Jurkat, Clone E6-1 (cell line): ENCODE measurements at regions not wholly inside any gene's neighbourhood (a gene's known extent, or its start where the extent isn't known, plus 50 kb on each side); places are given as distances from the start of the nearest gene placed in this dataset.

ENCODE experiments used
- DNase-seq: peaks from one replicate; pipeline ENCODE4 v3.0.0-alpha.2; 2011; ENCODE audit warnings: low read depth, low spot score
- H3K4me3 ChIP-seq: 2 replicates; pipeline ENCODE4 v1.5.1; 2011; ENCODE audit warnings: mild to moderate bottlenecking, low read length, control low read depth, moderate library complexity

DNA sequence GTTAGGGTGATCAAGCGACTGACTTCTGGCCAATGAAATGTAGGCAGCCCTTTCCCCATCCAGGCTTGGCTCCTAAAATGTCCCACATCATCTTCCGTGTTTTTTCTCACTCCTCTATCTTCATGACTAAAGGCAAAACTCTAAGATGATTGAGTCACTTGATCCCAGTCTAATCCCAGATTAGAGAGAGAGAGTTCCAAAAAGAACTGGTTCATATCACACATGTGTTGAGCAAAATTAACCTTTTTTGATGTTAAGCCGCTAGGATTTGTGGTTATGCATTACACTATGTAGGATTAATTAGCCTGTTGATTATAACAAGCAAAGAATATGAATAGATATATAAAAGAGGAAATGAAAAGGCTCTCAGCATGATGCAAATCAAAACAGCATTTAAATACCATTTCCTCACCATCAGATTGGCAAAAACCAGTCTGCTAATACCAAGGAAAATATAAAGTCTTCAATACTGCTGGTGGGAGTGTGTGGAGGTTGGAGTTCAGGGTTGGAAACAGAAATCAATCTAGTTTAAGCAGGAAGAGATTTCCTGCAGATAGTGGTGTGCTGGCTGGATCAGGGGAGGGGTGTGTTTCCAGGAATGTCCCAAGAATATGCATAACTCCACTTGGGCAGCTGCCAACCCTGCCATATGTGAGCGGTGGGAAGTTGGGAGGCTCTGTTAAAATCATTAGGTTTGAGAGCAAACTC, 187.6 kb upstream of the S1PR3 start:
- no peak overlapping the region for H3K4me3 ChIP-seq
- no peak for DNase-seq

DNA sequence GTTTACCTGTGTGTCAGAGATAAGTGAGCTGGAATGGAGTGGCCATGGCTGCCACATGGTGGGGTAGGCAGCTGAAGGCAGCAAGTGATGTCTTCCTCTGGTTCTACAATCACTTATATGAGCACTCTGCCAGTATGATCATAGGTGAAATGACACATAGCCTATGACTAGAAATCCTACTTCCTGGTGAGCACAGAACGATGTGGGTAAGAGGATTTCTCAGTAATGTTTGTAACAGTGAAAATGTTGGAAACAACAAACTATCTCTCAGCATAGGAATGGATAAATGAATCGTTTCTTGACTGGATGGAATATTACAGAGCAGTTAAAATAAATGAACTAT, 187.0 kb upstream of the S1PR3 start:
- no peak overlapping the region for H3K4me3 ChIP-seq
- DNase-seq = no peak

DNA sequence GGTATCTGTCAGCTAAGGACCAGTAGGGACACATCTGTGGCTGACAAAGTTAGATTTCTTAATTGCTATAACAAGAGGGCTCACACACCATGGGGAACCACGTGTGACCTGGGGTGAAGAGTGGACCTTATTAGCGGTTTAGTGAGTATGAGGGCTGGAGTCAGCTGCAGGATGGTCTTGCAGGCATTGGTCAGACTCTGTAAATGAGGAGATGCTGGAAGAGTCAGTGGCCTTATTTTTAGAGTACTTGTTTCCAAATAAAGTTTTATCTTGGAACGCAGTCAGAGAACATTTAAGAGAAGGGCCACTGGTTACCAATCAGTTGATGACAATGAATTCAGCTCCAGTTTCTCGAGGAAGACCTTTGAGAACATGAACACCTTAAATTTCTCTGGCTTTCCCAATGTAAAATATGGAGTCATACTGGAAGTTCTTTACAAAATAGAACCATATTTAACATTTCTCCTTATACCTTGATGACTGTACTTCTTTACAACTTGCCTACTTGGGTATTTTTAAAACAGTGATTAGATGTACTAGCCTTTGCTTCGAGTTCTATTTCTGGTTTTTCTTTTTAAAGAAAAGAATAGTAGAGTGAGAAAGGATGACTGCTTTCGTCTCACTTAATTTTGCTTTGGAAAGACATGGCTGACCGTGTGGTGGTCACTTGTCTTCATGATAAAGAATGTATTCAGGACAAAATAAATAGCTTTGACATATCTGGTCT, 185.9 kb upstream of the S1PR3 start:
- no peak for DNase-seq
- no peak overlapping the region for H3K4me3 ChIP-seq

DNA sequence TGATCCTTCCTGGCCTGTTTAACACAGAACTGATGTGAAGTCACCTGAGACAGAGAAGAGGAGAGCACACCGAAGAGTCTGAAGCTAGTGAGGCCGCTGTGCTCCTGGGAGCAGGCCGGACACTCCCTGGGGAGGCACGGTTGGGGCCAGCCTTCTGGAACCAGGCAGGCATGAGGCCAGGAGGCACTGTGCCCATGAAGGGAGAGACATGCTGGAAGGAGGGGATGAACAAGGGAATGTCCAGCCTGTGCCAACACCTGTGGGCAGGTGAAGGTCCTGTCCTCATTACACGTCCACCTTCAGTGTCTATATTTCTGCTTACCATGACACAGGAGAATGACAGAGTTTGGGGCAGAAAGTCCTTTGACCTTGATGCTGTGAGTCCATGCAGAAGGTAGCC, 183.8 kb upstream of the S1PR3 start:
- no peak for DNase-seq
- no peak overlapping the region for H3K4me3 ChIP-seq

DNA sequence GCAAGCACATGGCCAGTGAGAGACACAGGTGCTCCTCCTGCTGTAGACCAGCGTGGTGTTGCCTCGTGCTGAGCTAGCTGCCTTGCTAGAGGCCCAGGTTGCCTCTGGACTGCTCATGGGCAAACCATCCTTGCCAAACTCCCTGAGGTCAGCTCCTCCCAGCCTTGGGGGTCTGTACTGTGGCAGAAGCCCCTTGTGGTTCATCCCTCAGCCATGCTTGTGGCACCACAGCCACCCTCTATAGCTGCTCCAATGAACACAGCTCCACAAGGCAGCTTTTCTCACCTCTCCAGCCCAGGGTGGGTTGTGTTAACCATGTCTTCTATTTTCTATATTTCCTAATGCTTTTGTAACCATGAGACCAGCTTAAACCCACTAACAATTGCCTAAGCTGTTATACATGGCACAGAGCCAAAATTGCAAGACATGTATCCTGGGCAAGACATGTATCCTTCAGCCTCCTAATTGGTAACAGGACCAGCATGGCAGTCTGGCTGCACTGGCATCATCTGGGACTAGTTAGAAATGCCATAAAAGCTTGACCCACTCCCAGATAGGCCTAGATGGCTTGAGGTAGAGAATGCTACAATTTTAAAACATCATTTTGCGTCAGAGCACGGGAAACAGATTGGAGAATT, 183.1 kb upstream of the S1PR3 start:
- no peak overlapping the region for H3K4me3 ChIP-seq
- no peak for DNase-seq

DNA sequence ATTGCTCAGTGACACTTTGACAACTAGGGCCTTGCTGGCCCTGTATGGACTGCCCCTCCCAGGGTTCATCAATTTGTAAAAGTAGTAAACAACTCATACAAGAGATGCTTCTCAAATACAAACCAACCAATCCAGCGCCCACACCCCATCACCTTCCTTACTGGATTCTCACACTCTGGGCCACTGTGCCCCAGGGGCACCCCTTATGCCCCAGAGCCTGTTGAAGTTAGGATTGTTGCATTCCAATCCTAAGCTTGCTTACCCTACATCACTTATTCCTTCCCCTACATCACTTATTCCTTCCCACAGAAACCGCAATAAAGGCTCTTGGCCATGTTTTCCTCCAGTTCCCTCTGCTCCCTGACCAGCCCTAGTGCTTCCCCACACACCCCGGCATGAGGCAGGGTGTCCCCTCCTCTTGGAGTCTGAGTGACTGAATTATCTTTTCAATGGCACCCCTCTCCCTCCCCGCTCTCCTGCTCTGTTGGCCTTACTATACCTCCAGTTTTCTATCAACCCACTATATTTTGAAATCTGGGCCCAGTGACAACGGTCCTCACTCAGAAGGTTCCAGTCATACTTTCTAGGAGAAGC, 182.4 kb upstream of the S1PR3 start:
- H3K4me3 ChIP-seq = no peak overlapping the region

DNA sequence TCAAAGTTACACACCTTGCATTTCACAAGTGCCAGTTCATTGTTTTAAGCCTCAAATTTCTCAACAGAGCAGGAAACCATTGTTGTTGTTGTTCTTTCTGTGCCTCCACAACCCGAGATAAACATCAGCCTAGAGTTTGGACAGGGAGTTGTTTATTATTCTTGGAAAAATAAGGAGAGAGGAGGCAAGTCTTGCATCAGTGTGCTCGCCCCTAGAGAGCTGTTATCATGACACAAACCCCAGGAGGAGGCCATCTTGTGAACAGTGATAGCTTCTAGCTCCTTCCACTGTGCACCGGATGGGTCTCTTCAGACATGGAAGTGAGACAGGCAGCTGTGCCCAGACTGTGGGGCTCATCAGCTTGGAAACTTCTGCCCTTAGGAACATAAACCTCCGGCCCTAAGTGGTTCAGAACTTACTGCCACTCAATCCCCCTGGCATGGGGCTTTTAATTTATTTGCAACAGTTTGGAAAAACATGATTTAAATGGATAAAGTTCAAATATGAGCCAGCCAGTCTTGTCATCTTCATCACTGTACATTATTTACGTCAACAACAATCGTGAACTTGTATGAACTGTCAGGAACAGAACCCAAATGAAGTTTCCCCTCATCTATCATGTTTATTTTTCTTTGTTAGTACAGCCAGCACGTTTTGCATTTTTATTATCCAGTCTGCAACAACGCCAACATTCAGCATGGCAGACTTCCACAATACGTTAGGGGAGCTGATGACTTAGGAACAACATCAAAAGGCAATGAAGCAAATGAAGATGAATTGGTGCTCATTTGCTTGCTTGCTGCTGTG, 181.7 kb upstream of the S1PR3 start:
- DNase-seq = no peak
- H3K4me3 ChIP-seq = no peak overlapping the region

More for the DNA sequence above, 182.4 kb upstream of the S1PR3 start:
- no peak for DNase-seq

DNA sequence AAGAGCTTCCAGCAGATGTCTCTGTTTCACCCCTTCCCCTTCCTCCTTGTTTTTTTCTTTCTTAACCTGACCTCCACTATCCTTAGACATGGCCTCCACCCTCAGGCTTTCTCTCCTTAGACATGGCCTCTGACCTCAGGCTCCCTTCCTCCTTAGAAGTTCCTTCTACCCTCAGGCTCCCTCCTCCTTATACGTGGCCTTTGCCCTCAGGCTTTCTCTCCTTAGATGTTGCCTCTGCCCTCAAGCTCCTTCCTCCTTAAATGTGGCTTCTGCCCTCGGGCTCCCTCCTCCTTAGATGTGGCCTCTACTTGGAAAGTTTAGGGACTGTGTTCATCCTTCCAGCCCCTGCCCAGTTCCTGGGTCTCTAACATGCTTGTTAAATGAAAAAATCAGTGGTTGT, 180.4 kb upstream of the S1PR3 start:
- no peak for DNase-seq
- H3K4me3 ChIP-seq = no peak overlapping the region

DNA sequence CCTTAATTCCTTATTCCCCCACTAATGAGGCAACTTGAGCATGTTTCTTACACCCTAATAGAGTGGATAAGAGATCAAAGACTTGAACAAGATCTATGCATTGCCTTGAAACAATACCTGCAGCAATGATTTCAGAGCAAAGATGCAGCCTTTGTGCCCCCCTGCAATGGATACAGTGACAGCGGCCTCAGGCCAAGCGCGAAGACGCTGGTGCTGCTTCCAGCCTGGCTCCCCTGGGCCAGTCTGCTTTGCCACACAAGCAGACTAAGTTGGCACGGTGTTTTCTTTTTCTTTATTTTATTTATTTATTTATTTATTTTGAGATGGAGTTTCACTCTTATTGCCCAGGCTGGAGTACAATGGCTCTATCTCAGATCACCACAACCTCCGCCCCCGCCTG, 179.8 kb upstream of the S1PR3 start:
- DNase-seq = no peak
- no peak overlapping the region for H3K4me3 ChIP-seq

DNA sequence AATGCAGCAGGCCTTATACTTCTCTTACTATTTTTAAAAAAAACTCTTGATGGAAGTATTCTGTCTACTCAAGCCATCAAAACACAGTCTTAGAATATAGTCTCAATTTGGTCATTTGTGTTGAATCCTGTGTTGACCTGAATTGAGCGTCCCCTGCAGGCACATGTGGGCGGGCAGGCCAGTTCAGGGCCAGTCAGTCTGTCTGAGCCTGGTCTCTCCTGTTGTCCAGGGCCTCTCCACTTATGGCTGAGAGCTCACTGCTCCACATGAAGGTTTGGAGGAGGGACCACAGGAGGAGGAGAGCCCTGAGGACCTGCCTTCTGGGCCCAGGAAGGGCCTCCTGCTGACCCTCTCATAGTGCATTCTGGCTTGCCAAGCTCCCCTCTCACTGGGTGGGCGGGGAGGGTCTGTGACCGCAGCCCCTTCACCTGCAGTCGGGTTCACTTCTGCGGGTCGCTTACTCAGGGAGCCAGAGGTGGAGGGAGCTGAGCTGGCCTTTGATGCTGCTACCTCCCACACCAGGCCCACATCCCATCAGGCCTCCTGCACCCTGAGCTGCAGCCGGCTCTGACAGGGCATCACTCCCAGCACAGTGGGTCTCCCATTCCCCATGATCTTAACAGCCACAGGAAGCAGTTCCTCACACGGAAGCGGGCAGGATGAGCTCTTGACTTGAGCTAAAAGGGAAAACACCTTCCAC, 178.2 kb upstream of the S1PR3 start:
- H3K4me3 ChIP-seq = no peak overlapping the region
- no peak for DNase-seq

DNA sequence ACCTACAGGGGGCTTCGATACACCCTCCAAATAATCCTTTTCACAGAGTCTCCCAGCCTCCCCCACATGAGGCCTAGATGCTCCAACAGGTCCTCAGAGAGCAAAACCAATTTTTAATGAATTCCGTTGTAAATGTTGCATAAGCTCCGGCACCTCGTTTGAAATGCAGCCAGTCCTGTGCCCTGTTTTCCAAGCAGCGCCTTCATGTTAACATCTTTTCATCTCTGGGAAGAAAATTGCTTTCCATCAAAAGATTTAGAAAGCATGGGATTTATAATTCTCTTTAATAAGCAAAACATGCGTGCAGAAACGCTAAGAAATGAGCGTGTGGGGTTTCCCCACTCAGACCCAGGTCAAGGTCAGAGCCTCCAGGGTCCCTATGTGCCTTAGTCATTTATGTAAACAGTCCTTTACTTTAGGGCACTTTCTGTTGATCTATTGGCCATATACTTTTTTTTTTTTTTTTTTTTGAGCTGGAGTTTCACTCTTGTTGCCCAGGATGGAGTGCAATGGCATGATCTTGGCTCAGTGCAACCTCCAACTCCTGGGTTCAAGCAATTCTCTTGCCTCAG, 177.5 kb upstream of the S1PR3 start:
- DNase-seq = no peak
- H3K4me3 ChIP-seq = no peak overlapping the region

DNA sequence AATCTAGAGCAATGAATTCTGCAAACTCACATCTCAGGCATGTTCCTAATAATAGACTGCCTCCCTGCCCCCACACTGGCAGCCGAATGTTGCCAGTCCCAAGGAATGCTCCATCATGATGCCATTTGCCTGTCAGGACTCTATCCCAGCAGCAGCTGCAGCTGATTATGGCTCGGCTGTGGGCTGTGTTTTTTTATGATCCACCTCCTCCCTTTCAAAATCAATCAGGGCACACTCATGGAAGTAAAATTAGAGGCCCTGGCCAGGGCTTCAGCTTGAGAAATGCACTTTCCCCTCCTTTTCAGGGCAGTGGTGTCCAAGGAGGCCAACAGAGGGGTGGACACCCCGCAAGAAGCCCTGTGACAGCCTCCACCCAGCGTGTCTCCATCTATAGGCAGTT, 176.7 kb upstream of the S1PR3 start:
- DNase-seq = no peak
- no peak overlapping the region for H3K4me3 ChIP-seq

DNA sequence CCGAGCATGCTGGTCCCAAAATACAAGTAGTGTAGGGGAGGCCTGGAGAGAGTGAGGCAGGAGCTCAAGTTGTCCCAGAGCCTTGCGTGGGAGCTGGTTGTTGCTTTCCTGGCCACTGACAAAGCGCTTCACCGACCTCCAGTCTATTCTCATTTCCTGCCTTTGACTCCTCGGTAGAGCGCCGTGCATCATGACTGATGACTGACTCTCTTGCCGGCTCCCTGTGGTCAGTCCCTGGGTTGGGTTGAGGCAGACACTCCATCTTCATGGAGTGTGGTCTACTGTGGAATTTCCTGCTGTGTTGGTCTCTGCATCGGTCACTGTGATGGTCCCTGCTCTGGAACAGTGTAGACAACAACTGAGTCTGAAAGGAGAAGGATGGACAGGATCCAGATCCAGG, 175.1 kb upstream of the S1PR3 start:
- no peak for DNase-seq
- H3K4me3 ChIP-seq = no peak overlapping the region

DNA sequence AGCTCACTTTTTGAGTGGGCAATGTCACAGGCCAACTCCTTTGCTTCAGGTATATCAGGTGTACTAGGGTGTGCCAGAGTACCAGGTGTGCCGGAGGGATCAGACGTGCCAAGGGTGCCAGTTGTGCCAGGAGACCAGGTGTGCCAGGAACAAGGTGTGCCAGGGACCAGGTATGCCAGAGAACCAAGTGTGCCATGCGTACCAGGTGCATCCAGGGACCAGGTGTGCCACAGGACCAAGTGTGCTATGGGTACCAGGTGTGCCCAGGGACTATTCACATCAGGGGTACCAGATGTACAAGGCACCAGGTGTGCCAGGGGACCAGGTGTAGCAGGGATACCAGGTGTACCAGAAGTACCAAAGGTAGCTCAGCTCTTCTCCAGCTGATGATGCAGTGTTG, 174.7 kb upstream of the S1PR3 start:
- H3K4me3 ChIP-seq = no peak overlapping the region

DNA sequence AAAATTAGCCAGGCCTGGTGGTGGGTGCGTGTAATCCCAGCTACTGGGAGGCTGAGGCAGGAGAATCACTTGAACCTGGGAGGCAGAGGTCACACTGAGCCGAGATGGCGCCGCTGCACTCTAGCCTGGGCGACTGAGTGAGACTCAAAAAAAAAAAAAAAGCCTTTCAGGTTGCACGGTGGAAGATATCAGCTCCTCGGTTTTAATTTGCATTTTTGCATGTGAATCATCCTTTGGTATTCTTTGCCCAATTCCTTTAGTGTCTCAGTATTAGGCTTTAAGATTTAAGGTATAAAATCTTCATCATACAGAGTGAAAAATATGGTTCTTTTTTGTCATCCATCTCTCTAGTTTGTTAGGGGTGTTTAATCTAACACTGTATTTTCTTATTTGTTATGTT, 173.6 kb upstream of the S1PR3 start:
- no peak overlapping the region for H3K4me3 ChIP-seq
- no peak for DNase-seq

More for the DNA sequence above, 174.7 kb upstream of the S1PR3 start:
- DNase-seq = no peak

DNA sequence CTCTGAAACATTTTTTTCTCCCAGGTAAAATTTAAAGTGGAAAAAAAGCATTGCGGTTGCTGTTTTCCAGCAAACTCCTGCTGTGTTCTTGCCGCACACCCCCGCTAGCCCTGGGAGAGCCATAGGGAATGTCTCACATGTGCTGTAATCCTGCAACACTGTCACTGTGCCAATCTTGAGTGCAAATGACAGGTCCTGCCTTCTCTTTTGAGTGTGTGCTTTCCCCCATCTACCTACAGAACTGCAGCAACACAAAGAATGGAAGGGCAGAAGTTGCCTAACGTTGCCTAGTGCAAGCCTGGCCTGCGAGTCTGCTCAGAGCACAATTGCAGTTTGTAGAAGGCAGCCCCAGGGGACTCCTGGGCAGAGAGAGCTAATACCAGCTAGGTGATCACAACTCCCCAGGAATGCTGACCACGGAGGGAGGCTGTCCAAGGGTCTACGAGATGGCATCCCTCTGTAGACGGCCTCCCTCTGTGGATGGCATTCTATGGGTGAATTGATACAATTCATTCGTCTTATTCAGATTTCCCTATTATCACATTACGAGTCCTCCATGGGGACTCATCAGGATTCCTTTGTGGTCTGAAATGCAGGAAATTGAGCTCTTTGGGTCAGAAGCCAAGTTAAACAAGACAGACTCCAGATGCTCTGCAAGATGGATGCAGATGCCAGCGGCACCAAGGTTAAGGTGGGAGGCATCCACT, 172.6 kb upstream of the S1PR3 start:
- no peak for DNase-seq
- no peak overlapping the region for H3K4me3 ChIP-seq

DNA sequence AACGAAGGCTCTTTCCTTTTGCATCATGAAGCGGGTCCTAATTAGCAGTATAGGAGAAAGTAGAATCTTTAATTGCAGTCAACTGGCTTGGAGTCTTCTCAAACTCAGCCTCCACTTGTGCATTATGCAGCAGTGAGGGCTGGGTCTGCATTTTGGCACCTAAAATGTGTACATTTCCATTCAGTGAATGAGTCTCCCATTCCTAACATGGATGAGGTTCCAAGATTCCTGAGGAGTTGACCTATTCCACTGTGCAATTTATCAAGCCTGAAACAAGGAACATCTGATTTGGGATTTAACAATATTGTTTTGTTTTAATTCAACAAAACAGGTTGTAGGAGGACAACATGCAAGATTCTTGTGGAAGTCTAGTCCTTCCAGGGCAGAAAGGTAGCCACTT, 171.8 kb upstream of the S1PR3 start:
- H3K4me3 ChIP-seq = no peak overlapping the region

DNA sequence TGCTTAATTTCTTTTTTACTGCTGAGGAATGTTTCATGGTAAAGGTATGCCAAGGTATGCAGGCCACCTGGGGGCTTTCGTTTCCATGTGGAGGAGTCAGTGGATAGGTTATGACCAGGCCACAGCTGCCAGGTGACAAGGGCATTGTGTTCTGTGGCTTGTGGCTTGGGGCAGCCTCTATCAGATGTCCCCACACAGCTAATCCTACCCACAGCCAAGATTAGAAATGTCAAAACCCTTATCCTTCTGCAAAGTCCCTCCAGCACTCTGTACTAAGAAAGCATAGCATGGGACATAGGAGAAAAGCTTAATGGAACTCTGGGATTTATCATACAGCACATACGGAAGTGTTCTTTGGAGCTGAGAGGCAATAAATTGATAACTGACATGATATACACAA, 171.2 kb upstream of the S1PR3 start:
- H3K4me3 ChIP-seq = no peak overlapping the region
- DNase-seq = no peak

More for the DNA sequence above, 171.8 kb upstream of the S1PR3 start:
- no peak for DNase-seq
